Activated B cell treated with CpG ODN at 0.5 μM for 24 hours (primary cell): ENCODE measurements at regions not wholly inside any gene's neighbourhood (a gene's known extent, or its start where the extent isn't known, plus 50 kb on each side); places are given as distances from the start of the nearest gene placed in this dataset.

ENCODE experiments used
- ATAC-seq: fragments of 200-7000 bp; cut with Tn5 transposase; one replicate; pipeline ENCODE4 v1.10.0; 2021; ENCODE audit warnings: low read depth, mild to moderate bottlenecking, moderate library complexity
- CTCF ChIA-PET: fragments of 350-600 bp; sonication (Branson Sonifier 250); formaldehyde crosslinking; loops from one replicate; lab custom pipeline; 2021; ENCODE audit warnings: antibody characterized with exemption; lab: Charles Lee
- POLR2A ChIA-PET: fragments of 350-600 bp; sonication (Branson Sonifier 250); formaldehyde crosslinking; loops from one replicate; lab custom pipeline; 2021; ENCODE audit warnings: antibody characterized with exemption; lab: Charles Lee
- DNase-seq: peaks from one replicate; pipeline ENCODE4 v3.0.0; 2022
- H3K27ac Mint-ChIP-seq: one replicate; pipeline ENCODE4 v1.8.0; 2020; ENCODE audit warnings: mixed read lengths
- H3K27me3 Mint-ChIP-seq: one replicate; pipeline ENCODE4 v1.8.0; 2021; ENCODE audit warnings: mixed read lengths
- H3K36me3 Mint-ChIP-seq: one replicate; pipeline ENCODE4 v1.8.0; 2021; ENCODE audit warnings: low read depth, mixed read lengths
- H3K4me1 Mint-ChIP-seq: one replicate; pipeline ENCODE4 v1.8.0; 2021; ENCODE audit warnings: mixed read lengths
- H3K4me3 Mint-ChIP-seq: one replicate; pipeline ENCODE4 v1.8.0; 2020; ENCODE audit warnings: mild to moderate bottlenecking, mixed read lengths
- H3K9me3 Mint-ChIP-seq: one replicate; pipeline ENCODE4 v1.8.0; 2020; ENCODE audit warnings: mixed read lengths
- intact Hi-C: fragments of 100-400 bp; cut with micrococcal nuclease; formaldehyde crosslinking; loops from one replicate; pipeline ENCODE4 v1.15.1; 2024
- TF ChIP-seq, protein P1 (sequence below): fragments of 200-600 bp; IDR thresholded peaks from one replicate; pipeline ENCODE4 v1.8.0; 2022; ENCODE audit warnings: antibody characterized with exemption, mild to moderate bottlenecking

DNA sequence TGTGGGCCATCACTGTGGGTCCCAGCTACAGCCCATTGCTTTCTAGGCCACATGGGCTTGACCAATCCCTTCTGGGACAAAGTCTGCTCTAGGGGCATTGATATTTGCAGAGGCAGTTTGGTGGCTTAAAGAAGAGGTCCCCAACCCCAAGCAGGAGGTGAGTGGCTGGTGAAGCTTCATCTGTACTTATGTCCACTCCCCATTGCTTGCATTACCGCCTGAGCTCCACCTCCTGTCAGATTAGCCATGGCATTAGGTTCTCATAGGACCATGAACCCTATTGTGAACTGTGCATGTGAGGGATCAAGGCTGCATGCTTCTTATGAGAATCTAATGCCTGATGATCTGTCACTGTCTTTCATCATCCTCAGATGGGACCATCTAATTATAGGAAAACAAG, 54.4 kb upstream of the CADM1 start:
- Mint-ChIP-seq H3K36me3 (no peaks in the 10 kb centered on the region), H3K27me3 (no peaks in the 10 kb centered on the region), H3K27ac (no peak overlapping the region), H3K4me1 (no peaks in the 10 kb centered on the region), H3K4me3 (no peak overlapping the region), H3K9me3 (no peaks in the 10 kb centered on the region)
- no peak for DNase-seq
- no peak for ATAC-seq
- POLR2A ChIA-PET: no interaction called here
- CTCF ChIA-PET: no interaction called here
- intact Hi-C loops: no loop called here
- TF ChIP-seq, protein P1, sequence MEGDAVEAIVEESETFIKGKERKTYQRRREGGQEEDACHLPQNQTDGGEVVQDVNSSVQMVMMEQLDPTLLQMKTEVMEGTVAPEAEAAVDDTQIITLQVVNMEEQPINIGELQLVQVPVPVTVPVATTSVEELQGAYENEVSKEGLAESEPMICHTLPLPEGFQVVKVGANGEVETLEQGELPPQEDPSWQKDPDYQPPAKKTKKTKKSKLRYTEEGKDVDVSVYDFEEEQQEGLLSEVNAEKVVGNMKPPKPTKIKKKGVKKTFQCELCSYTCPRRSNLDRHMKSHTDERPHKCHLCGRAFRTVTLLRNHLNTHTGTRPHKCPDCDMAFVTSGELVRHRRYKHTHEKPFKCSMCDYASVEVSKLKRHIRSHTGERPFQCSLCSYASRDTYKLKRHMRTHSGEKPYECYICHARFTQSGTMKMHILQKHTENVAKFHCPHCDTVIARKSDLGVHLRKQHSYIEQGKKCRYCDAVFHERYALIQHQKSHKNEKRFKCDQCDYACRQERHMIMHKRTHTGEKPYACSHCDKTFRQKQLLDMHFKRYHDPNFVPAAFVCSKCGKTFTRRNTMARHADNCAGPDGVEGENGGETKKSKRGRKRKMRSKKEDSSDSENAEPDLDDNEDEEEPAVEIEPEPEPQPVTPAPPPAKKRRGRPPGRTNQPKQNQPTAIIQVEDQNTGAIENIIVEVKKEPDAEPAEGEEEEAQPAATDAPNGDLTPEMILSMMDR: no peak

DNA sequence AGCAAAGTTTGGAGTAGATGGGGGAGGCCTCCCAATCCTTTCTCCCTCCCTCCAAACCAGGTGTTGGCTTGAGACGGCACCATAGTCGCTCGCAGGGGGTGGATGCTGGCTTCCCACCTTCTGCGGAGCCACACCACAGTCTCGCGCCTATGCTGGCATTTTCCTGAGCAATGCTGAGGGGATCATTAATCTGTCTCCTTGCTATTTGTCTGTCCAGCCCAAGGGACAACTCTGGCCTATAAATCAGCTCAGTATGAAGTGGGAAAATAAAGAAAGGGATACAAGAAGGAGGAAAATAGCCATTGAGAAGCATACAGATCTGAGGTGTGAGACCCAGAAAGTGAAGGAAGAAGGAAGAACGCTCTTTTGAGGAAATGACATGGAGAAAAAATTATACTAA, 53.5 kb upstream of the CADM1 start:
- POLR2A ChIA-PET: no interaction called here
- DNase-seq (no peak), ATAC-seq (no peak)
- H3K27me3 Mint-ChIP-seq: no peaks in the 10 kb centered on the region
- CTCF ChIA-PET: no interaction called here
- H3K9me3 Mint-ChIP-seq: no peaks in the 10 kb centered on the region
- intact Hi-C loops: no loop called here
- no peaks in the 10 kb centered on the region for H3K36me3 Mint-ChIP-seq
- no peak overlapping the region for H3K4me3 Mint-ChIP-seq
- H3K27ac Mint-ChIP-seq: no peak overlapping the region
- H3K4me1 Mint-ChIP-seq: no peaks in the 10 kb centered on the region
- TF ChIP-seq, protein P1: no peak

DNA sequence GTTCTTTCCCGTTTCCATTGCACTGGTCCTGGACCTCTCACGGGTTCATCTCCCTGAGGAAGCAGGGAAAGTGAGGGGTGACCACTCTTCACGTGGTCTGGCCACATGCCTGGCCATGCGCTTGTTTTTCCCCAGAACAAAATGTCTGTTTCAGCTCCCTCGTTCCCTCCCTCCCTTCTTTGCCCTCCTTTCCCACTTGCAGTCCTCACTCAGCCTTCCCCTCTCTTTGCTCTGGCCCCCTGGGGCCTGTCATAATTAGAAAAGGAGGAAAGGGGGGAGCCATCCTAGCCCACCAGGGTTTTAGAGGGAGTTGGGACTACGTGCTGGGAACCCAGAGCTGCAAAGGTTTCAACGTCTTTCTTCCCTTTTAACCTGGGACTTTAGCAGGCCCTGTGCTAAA, 52.8 kb upstream of the CADM1 start:
- POLR2A ChIA-PET: no interaction called here
- CTCF ChIA-PET: no interaction called here
- ATAC-seq: no peak
- intact Hi-C loops: no loop called here
- H3K27me3 Mint-ChIP-seq: no peaks in the 10 kb centered on the region
- no peaks in the 10 kb centered on the region for H3K36me3 Mint-ChIP-seq
- no peak overlapping the region for H3K27ac Mint-ChIP-seq
- H3K9me3 Mint-ChIP-seq: no peaks in the 10 kb centered on the region
- TF ChIP-seq, protein P1: no peak
- no peak overlapping the region for H3K4me3 Mint-ChIP-seq
- no peaks in the 10 kb centered on the region for H3K4me1 Mint-ChIP-seq
- DNase-seq: no peak

DNA sequence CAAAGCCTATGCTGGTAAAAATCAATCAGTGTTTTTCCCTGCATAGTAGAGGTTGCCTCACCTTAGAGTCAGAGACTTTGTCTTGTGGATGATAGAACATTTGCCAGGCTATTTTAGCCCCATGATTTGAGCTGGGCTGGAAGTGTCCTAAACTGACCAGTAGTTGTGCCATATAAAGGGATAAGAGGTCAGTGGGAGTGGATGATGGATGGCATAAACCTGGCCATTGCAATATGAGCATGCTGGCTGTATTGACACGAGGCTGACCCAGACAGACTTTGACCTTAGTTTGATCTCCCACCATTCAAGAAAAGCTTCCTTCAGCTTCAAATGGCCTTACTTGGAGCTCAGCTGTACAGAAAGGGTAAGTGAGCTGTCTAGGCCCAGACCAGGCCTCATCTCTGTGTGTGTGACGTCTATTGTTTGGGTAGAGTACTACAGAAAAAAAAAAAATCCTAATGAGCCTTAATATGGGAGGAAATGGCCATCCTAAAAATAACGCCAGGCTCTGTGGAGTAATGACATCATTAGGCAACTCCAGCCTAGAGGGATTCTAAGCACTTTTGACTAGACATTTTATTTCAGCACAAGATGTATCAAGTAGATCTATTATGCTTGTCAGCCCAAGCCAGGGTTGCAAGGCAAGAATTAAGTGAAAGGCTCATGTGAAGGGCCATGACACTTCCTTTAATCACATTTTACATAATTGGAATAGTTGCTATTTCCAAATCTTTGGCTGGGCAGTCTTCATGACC, 51.3 kb upstream of the CADM1 start:
- DNase-seq: no peak
- ChIA-PET CTCF (no interaction called here), POLR2A (no interaction called here)
- no peaks in the 10 kb centered on the region for H3K36me3 Mint-ChIP-seq
- intact Hi-C loops: no loop called here
- H3K27ac Mint-ChIP-seq: no peak overlapping the region
- TF ChIP-seq, protein P1: no peak
- no peaks in the 10 kb centered on the region for H3K9me3 Mint-ChIP-seq
- H3K4me1 Mint-ChIP-seq: no peaks in the 10 kb centered on the region
- H3K27me3 Mint-ChIP-seq: no peaks in the 10 kb centered on the region
- H3K4me3 Mint-ChIP-seq: no peak overlapping the region
- ATAC-seq: no peak
